PC-9 (cell line): ENCODE measurements at regions not wholly inside any gene's neighbourhood (a gene's known extent, or its start where the extent isn't known, plus 50 kb on each side); places are given as distances from the start of the nearest gene placed in this dataset.

Experiments
- CTCF ChIP-seq: fragments of 200-600 bp; sonication (generic); conservative IDR thresholded peaks from 2 replicates; pipeline ENCODE4 v1.6.1; 2017; ENCODE audit warnings: mixed run types, antibody characterized with exemption, mild to moderate bottlenecking, moderate library complexity
- EZH2 ChIP-seq: fragments of 200-600 bp; sonication (generic); IDR thresholded peaks from 2 replicates; pipeline ENCODE4 v1.8.0; 2017; ENCODE audit warnings: antibody characterized with exemption, low read depth

DNA sequence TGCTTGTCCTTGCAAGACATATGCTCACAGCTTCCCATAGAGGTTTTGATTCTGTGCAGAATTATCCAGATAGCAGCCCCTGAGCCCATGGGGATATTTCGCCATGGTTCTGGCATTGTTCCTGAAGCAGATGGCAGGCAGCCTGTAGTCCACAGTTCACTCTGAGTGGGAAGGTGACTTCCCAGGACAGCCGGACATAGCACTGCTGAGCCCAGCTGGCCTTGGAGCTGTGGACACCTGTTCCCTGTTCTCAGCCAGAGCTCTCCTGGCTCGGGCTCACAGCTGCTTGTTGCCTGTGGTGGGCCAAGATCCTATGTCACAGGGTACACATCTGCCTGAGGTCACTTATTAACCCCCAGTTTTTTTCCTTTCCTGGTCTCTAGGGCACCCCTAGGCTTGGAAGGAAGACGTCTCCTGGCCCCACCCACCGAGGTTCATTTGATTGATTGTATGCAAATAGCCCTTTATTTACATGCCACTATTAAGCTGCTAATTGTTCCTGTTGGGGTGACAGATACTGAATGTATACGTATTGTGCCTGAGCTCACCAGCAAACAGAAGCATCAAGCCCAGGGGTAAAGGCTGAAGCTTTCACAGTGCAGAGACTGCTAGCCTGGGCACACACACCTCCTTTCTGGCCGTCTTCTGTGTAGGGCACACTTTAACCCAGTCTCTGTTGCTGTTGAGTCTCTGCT, 96.6 kb upstream of the DMRT1 start:
- TF ChIP-seq EZH2 = no peak
- no peak for TF ChIP-seq CTCF
